HK-2 (cell line): ENCODE measurements at regions not wholly inside any gene's neighbourhood (a gene's known extent, or its start where the extent isn't known, plus 50 kb on each side); places are given as distances from the start of the nearest gene placed in this dataset.
"Not testable (repeated sequence)": the region's sequence is repeated elsewhere in the genome, so short reads cannot be mapped to it uniquely, and the experiment has no call there.

Experiments
- DNase-seq: peaks from one replicate; pipeline ENCODE4 v3.0.0-alpha.2; 2018; ENCODE audit not compliant: unreplicated experiment

DNA sequence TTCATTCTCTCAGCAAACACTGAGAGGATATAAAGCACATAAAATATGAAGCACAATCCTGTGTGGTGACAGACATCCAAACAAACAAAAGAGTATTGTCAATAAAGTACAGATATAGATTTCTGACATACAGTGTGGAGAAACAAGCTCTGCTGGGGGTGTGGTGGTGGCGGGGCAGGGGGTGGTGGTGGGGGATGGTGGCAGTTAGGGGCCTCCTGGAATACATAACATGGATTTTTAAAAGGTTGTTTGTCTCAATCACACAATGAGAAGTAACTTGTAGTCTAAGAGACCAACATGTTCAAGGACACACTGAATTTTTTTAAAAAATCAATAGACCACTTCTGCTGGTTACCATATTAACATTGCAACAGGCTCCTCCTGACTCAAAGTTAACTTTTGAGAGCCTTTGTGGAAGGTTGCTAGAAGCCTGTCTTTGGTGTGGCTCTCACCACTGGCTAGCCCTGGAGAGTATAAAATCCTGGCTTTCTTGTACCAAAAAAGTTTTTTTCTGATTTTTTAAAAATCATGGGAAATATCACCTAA lies 1197.4 kb downstream of the SUCLG1 start:
- no peak for DNase-seq

DNA sequence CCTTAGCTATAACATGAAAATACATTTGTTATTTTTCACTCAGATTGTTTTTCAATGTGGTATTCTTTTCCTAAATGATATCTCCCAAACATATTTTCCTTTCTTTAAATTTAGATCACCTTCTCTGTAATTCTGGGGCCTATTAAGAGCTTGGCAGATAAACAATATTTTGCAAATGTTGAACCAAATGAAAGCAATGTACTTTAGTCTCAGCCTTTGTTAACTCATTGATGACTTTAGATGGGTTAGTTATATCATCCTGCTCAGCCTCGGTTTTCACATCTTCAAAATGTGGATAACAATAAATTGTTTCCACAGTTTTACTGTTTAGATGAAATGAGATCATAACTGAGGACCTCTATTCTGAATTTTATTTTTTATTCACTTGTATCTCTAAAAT lies 1205.2 kb downstream of the SUCLG1 start:
- no peak for DNase-seq

DNA sequence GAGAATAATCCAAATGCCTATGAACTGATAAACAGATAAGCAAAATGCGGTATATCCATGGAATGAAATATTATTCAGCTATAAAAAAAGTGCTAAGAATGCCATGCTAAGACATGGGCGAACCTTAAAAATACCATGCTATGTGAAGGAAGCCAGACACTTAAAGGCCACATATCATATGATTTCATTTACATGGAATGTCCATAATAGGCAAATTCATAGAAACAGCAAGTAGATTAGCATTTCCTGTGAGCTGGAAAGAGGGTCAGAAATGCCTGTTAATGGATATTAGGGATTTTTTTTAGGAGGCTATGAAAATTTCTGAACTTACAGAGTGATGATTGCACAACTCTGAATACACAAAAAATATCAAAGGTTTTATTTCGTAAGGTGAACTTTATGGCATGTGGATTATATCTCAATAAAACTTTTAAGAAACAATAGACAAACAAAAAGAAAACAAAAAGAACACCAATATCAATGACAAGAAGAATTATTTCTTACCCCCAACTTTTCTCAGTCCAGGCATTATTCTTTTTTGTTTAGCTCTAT lies 1207.7 kb downstream of the SUCLG1 start:
- DNase-seq, result no peak

DNA sequence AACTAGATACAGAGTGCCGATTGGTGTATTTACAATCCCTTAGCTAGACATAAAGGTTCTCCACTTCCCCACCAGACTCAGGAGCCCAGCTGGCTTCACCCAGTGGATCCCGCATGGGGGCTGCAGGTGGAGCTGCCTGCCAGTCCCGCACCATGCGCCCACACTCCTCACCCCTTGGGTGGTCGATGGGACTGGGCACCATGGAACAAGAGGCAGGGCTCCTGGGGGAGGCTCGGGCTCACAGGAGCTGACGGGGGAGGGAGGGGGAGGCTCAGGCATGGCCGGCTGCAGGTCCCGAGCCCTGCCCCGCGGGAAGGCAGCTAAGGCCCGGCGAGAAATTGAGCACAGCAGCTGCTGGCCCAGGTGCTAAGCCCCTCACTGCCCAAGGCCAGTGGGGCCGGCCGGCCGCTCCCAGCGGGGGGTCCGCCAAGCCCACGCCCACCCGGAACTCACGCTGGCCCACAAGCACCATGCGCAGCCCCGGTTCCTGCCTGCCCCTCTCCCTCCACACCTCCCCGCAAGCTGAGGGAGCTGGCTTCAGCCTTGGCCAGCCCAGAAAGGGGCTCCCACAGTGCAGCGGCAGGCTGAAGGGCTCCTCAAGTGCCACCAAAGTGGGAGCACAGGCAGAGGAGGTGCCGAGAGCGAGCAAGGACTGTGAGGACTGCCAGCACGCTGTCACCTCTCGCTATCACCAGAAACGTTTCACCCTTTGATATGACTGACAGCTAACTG lies 1213.1 kb downstream of the SUCLG1 start:
- DNase-seq, result not testable (repeated sequence)

DNA sequence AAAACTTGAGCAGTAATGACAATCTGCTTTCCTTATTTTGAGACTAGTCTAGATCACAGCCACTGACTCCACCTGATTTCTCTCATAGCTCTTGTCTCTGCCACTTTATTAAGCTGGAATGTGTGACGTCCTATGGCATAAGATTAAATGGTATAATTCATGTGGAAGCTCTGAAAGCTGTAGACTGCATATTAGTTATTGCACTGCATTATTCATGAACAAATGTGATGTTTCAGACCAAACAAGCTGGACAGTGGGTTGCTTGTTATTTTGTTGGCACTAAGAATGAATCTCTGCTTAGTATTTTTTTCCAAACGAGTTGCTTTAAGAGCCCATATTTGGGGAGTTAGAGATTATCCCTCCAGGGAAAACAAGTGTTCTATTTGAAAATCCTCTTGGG lies 1218.5 kb downstream of the SUCLG1 start:
- DNase-seq, result no peak

DNA sequence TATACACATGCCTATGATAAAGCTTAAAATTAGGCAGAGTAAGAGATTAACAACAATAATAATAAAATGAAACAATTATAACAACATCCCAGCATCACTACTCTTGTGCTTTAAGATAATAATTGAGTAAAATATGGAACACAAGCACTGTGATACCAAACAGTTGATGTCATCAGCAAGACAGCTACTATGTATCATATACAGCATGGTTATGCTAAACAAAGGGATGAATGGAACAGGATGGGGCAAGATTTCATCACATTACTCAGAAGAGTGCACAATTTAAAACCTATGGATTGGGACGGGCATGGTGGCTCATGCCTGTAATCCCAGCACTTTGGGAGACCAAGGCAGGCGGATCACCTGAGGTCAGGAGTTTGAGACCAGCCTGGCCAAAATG lies 1221.0 kb downstream of the SUCLG1 start:
- DNase-seq, result no peak

DNA sequence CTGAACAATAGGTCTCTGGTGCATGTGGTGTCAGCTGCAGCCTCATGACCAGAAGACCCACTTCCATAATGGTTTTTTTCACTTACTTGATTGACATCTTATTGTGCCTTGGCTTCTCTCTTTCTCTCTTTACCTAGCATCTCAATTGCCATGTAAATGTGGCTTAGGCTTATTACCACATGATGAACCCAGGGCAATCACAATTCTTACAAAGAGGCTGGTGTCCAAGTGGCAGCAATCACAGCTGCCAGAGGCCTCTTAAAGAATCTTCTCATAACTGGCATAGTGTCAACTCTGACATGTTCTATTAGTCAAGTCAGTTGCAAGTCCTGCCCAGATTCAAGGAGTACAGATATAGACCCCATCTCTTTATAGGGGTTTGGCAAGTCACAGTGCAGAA lies 1224.8 kb downstream of the SUCLG1 start:
- no peak for DNase-seq

DNA sequence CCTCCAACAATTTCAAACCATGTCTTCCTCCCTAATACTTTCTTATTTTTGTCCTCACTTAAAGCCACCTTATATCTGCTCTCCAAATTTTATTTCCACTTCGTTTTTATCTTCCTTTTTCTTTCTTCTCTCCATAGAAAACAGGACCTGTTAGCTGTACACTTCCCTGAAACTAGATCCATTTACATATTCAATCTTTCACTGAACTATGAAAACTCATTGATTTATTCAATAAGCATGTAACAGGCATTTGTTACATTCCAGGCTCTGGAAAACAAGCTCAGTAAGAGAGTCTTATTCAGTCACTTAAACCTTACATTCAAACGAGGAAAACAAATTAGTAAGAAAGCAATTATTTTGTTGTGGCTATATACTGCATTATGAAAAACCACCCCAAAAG lies 1225.3 kb downstream of the SUCLG1 start:
- no peak for DNase-seq

DNA sequence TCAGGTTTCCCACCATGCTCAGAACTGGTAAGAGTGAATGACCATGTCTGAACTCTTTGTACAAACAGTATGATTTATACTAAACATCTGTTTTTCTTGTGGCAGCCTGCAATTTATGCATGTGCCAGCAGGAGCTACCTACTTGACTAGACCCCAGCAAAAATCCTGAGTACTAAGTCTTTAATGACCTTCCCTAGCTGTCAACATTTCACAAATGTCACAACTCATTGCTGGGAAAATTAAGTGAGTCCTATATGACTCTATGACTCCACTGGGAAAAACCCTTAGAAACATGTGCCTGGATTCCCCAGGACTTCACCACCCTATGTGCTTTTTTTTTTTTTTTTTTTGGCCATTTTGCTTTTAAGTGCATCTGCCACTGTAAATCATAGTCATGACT lies 1225.8 kb downstream of the SUCLG1 start:
- no peak for DNase-seq

DNA sequence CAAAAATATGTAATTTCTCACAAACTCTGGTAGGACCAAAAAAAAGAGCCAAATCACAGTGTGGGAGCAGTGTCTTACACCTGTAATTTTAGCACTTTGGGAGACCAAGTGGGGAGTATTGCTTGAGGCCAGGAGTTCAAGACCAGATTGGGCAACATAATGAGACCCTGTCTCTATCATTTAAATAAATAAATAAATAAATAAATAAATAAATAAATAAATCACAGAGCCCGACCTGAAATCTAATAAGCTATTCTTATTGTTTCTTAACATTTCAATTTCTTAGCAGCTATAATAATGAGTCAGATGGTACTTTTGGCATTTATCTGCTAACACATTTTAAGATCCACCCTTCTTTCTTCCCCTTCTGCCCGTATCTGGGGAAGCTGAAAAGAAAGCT lies 1229.6 kb downstream of the SUCLG1 start:
- no peak for DNase-seq

DNA sequence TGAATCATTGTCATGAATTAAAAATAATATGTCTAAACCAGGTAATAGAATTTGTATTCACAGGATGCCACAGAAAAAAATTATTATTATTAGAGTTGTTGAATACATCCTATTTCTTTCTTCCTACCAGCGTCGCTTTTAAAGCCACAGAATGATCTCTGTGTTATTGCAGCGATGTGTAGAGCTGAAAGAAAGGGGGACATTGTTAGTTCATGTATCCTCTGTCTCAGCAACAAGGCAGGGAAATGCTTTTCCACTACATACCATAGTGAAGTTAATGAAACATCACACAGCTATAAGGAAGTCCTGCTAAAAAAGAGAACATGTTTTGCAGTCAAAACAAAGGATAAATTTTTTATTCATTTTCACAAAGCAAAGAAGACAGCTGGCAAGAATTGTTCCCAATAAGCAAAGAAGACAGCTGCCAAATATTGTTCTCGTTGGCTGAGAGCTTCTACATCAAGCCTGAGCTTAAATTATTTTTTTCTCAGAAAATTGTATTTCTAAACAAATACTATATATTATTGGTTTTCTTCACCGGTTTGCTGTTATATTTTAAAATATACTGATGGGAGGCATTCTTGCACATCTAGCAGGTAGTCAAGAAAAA lies 1234.4 kb downstream of the SUCLG1 start:
- DNase-seq, result no peak

DNA sequence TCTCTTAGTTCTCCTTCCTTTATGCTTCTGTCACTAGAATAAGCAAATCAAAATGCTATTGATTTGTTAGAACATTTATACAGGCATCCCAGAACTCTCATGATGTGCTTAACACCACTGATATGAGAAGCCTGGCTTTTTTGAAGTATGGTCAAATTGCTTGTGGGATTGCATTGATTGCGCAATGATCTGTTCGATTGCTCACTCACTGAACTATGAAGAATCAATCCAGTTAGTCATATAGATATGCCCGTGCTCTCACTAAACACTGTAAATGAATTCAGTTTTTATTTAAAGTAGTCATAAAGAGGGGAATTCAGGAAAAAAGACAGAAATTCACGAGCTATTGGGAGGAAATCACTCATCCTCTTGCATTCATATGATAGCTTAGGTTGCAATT lies 1237.8 kb downstream of the SUCLG1 start:
- no peak for DNase-seq

DNA sequence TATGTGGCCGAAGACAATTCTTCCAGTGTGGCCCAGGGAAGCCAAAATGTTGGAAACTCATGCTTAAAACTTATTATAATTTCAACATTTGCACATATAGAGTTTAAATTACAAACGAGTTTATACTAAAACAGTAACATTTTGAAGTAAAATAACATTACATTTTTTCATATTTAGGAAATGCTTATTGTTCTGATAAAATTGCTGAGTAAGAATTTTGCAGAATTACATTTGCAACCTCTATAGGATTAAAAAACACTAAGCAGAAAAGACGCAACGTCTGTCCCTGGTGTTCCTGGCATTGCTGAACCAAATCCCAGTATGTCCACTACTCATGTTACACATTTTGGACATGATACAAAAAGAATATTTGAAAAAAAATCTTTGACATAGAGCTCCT lies 1241.2 kb downstream of the SUCLG1 start:
- no peak for DNase-seq

DNA sequence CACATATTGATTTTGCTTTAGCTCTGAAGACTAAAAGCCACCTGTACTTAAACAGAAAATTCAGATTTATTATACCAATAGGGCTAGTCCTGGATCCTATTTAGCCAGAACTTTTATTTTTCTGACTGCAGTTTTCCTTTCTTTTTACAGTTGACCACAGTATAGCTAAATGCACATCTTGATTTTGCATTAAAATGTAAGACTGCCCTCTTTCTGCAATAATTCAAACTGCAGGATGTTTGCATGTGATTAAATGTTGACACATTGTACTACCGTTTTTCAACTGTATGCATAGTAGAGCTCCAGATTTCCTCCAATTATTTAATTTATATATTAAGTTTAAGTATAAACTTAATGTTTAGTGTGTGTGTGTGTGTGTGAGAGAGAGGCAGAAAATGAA lies 1262.9 kb downstream of the SUCLG1 start:
- DNase-seq, result no peak

DNA sequence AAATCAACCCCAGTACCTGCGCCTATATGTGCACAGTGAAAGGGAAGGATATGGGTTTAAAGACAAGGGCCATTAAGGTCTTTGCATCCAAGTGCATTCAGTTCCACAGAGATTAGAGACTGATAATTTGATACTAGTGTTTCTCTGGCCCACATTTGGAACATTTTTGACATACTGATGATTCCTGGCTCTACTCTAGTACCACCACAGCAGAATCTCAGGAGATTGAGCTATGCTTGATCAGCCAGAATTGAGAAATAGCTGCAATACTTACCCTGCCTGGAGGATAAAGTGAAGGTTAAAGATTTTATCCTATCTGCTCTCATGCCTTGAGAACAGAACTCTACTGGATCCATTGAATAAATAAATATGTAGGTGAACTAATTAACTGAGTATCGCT lies 1267.8 kb downstream of the SUCLG1 start:
- no peak for DNase-seq

DNA sequence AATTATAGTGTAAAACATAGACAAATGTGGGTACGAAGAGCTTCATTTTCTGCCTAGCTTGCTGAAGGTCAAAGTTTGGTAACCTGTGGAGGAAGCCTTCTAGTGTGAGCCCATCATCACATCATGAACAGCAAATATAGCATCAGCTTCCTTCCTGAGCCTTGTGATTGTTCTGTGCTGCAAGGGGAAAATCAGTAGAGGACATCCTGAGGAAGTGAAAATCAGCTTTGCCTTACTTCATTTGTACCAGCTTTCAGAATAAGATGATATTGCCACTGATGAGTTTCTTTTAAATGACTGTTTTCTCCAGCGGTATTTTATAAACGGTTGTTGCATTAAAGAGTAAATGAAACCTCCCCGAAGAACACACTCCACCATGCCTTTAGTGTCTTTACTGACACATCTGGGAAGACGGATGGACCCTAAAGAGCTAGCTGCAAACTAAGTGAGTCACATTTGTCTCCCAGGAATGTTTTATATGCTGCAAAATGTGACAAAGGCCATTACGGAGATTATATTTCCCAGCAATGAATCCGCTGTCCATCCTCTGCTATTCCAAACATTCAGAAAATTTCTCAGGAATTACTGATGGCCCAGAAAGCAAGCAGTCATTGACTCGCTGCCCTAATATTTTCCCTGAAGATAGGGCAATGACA lies 1272.8 kb downstream of the SUCLG1 start:
- DNase-seq, result no peak

DNA sequence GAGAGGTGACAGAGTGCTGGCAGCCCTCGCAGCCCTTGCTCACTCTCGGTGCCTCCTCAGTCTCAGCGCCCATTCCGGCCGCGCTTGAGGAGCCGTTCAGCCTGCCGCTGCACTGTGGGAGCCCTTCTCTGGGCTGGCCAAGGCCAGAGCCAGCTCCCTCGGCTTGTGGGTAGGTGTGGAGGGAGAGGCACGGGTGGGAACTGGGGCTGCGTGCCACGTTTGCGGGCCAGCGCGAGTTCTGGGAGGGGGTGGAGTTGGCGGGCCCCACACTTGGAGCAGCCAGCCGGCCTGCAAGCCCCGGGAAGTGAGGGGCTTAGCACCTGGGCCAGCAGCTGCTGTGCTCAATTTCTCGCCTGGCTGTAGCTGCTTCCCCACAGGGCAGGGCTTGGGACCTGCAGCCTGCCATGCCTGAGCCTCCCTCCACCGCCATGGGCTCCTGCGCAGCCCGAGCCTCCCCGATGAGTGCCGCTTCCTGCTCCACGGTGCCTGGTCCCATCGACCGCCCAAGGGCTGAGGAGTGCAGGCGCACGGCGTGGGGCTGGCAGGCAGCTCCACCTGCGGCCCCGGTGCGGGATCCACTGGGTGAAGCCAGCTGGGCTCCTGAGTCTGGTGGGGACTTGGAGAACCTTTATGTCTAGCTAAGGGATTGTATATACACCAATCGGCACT lies 1278.1 kb downstream of the SUCLG1 start:
- DNase-seq, result not testable (repeated sequence)

DNA sequence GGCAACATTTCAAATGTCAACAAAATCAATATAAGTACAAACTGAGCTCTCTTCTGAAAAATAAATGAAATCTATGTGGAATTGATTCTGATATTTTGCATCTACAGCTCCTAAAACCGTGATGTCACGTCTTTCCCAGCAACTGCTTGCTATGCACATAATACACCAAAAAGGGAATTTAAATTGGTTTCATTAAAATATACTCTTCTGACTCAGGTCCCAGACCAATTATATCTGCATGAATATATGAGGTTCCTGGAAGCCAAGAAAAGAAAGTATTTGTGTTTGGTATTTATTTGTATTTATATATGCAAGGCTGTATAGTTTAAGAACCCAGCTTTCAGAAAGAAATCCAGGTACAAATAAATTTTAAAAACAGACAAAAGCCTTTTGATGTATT lies 1282.5 kb downstream of the SUCLG1 start:
- no peak for DNase-seq

DNA sequence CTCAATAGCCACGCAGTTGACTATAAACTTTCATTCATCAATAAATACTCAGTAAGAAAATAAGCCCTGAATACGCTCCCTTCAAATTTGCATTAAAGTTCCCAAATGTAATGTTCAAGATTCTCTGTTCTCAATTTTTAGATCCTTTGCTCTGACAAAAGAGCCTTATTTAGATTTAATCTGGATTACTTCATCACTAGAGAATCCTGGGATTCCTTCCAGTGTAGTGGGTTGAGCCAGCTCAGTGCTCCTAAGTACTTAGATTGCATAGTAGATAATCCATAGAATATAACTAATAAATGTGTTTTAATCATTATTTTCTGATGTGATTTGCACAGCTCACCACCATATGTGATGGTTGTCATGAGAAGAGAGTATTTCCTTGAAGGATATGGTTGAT lies 1286.2 kb downstream of the SUCLG1 start:
- no peak for DNase-seq

DNA sequence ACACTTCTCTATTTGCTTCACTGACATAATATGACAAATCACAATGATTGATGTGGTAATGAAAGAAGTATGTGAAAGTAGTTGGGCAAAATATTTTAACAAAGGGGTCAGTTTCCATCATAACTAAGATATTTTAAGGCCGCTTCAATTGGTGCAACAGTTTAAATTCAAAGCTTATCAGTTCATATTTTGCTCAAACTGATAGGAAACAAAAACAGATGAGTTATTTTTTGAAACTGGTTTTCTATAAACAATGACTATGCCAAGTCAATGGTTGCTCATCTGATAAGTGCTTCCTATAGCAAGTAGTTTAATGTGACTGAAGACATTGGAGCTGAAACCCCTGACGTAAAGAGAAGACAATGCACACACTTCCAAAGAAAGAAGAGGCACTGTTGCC lies 1290.7 kb downstream of the SUCLG1 start:
- no peak for DNase-seq

DNA sequence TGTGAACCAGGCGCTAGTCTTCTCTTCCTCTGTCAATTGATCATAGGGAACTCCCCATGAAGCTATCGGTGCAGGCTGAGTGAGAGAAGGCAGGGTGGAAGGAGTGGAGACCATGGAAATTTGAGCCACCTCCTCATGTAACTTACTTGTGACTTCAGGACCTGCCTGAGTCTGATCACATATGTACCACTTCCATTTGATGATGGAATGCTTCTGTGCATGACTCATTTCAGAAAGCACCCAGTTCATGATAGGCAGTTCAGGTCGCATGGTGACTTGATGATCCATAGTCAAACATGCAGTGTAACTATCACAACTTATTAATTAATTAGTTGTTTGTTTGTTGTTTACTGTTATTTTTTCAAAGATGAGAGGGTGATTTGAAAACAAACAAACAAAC lies 1296.7 kb downstream of the SUCLG1 start:
- DNase-seq, result no peak

DNA sequence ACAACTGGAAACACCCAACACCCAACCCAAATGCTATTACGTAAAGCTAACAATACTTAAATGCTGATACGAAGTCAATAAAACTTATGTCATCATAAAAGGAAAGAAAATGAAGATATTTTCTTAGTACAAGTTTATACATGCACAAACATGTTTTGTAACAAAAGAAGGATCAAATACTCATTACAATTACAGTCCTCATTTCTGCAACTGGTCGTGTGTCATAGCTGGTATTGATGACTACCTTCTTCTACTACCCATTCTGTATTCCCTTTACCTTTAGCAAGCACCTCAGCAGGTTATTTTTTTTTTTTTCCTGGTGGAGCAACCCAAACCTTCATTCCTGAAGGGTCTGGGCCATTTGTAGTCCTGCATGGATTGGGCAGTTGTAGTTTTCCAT lies 1298.5 kb downstream of the SUCLG1 start:
- no peak for DNase-seq
